CD4-positive, CD25-positive, alpha-beta regulatory T cell (primary cell): ENCODE measurements at regions not wholly inside any gene's neighbourhood (a gene's known extent, or its start where the extent isn't known, plus 50 kb on each side); places are given as distances from the start of the nearest gene placed in this dataset.

Source experiments
- ATAC-seq, 2 donors: fragments of 150-1000 bp; cut with Tn5 transposase; one replicate each; pipeline ENCODE4 v1.10.0; 2021; ENCODE audit warnings: low read depth in 2 of 2, moderate number of reproducible peaks in 2 of 2, moderate library complexity in 1 of 2
- DNase-seq, 3 donors: peaks; one replicate each; pipeline versions ENCODE4 v3.0.0 to v3.0.0-alpha.2; 2012 to 2022; ENCODE audit warnings: mixed read lengths in 1 of 3
- H3K27ac ChIP-seq: one replicate; pipeline ENCODE4 v1.7.0; 2013; ENCODE audit warnings: mild to moderate bottlenecking, low read length; ENCODE audit not compliant: insufficient read depth, poor library complexity, severe bottlenecking
- H3K27me3 ChIP-seq: one replicate; pipeline ENCODE4 v1.7.0; 2013; ENCODE audit warnings: low read length; ENCODE audit not compliant: control insufficient read depth, insufficient read depth
- H3K36me3 ChIP-seq: one replicate; pipeline ENCODE4 v1.7.0; 2013; ENCODE audit warnings: mild to moderate bottlenecking, low read length, moderate library complexity; ENCODE audit not compliant: control insufficient read depth, insufficient read depth
- H3K4me1 ChIP-seq: 2 replicates; pipeline ENCODE4 v1.7.0; 2013; ENCODE audit warnings: mild to moderate bottlenecking, low read length; ENCODE audit not compliant: insufficient read depth, control insufficient read depth, poor library complexity, severe bottlenecking
- H3K4me3 ChIP-seq: one replicate; pipeline ENCODE4 v1.7.0; 2013; ENCODE audit warnings: low read depth, mild to moderate bottlenecking, low read length, moderate library complexity
- H3K9me3 ChIP-seq, 2 experiments: 1 replicate in 1 of 2; 2 replicates in 1 of 2; pipeline ENCODE4 v1.7.0; 2013; ENCODE audit warnings: low read length in 2 of 2, mild to moderate bottlenecking in 1 of 2, moderate library complexity in 1 of 2; ENCODE audit not compliant: control insufficient read depth in 2 of 2
- H3K27ac Mint-ChIP-seq, 3 donors: one replicate each; pipeline ENCODE4 v1.8.0; 2020 to 2022; ENCODE audit warnings: mild to moderate bottlenecking in 3 of 3, mixed read lengths in 3 of 3, moderate library complexity in 2 of 3
- H3K27me3 Mint-ChIP-seq: one replicate; pipeline ENCODE4 v1.8.0; 2022; ENCODE audit warnings: mild to moderate bottlenecking, mixed read lengths
- H3K36me3 Mint-ChIP-seq: one replicate; pipeline ENCODE4 v1.8.0; 2020; ENCODE audit warnings: mixed read lengths
- H3K4me1 Mint-ChIP-seq, 4 donors: one replicate each; pipeline ENCODE4 v1.8.0; 2020 to 2022; ENCODE audit warnings: mixed read lengths in 4 of 4, mild to moderate bottlenecking in 1 of 4
- H3K4me3 Mint-ChIP-seq, 4 donors: one replicate each; pipeline ENCODE4 v1.8.0; 2020 to 2022; ENCODE audit warnings: mild to moderate bottlenecking in 4 of 4, mixed read lengths in 4 of 4, moderate library complexity in 3 of 4
- H3K9me3 Mint-ChIP-seq, 7 donors: one replicate each; pipeline ENCODE4 v1.8.0; 2020 to 2022; ENCODE audit warnings: mixed read lengths in 7 of 7, mild to moderate bottlenecking in 3 of 7, moderate library complexity in 2 of 7

DNA sequence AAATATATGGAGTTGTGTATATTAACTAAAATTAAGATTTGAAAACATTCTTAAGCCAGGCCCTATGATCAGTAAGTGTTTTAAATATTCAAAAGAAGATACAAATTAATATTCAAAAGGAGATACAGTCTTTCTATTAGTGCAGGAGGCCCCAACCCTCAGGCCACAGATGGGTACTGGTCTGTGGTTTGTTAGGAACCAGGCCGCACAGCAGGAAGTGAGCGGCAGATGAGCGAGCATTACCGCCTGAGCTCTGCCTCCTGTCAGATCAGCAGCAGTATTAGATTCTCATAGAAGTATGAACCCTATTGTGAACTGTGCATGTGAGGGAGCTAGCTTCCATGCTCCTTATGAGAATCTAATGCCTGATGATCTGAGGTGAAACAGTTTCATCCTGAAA lies 232.9 kb downstream of the FOXO1 start:
- no peaks in the 10 kb centered on the region for H3K36me3 ChIP-seq
- Mint-ChIP-seq H3K4me3 (peak overlapping the region; percentile 8 to 78 (median 70)), H3K36me3 (no peaks in the 10 kb centered on the region), H3K27ac (peak overlapping the region; percentile 58 to 89 (median 79)), H3K4me1 (peaks cover 26 to 76% (median 44%) of the 10 kb centered on the region in 4 donors), H3K9me3 (no peaks in the 10 kb centered on the region), H3K27me3 (no peaks in the 10 kb centered on the region)
- peak; percentile 10 to 77 (median 56) for DNase-seq
- peak overlapping the region; percentile 51 for H3K27ac ChIP-seq
- H3K9me3 ChIP-seq, result no peaks in the 10 kb centered on the region
- H3K4me3 ChIP-seq, result peak overlapping the region; percentile 13
- ATAC-seq, result peak; percentile 77 to 80
- H3K27me3 ChIP-seq, result no peaks in the 10 kb centered on the region
- H3K4me1 ChIP-seq, result peaks cover 51% of the 10 kb centered on the region

DNA sequence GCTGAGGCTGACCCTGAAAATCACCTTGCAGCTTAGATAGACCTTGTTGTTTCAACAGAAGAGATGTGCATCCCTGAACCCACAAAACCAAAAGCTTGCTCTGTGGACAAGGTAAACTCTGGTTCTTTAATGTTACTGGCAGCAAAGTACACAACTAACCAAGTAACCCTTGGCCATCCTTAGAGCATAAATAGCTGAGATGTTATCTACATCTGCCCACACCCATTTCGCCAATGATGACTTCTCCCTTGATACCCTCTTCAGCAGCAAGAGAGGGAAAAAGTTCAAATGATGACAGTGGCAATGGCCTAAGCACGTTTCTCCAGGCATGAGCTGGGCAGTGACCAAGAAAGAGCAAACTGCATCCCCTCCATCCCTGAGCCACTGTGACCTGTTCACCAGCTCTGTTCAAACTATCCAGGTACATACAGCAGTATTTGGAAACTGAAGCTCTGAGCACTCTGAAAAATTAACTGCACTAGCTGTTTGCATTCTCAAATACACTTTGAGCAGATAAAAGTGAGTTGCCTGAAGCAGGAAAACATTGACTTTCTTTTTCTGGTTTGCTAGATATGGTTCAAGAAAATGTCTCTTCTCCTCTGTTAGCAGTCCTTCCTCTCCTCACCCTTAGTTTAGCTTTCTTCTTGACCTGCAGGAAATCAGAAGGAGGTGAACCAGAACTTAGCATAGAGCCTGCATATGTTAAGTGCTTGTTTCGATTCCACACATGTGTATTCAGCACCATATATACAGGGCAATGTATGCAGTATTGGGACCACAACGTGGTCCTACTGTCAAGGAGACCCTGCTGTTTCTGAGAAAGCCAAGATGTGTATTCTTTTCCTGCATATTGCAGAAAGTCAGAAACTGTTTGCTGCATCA lies 231.7 kb downstream of the FOXO1 start:
- peaks cover 32 to 85% (median 51%) of the 10 kb centered on the region in 4 donors for H3K4me1 Mint-ChIP-seq
- peak overlapping the region; percentile 8 to 78 (median 46) for H3K4me3 Mint-ChIP-seq

DNA sequence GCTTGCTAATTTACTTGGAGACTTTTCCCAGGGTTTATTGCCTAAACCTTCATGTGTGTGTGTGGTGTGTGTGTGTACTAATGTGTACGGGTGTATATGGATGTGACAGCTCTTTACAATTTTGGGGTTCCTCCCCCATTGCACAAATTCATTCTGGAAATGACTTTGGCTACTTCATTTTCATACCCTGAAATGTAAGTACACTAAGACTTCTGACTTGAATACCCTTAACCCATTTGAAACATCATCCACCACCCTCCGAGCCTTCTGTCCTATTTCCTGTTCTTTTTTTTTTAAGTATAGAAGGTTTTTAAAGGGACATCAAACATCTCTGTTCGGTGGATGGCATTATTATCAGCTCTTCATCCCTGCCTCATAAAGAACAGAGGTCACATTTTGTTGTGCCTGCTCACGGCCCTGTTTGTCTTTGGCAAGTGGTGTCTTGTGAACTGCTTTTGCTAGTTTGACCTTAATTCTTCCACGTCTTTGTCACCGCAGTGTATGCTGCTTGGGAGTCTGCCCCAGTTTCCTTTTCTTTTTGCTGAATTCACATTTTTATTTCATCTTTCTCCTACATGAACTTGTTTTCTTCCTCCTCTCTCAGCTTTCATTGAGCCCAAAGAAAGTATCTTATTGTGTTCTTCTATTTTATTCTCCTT lies 228.3 kb downstream of the FOXO1 start:
- Mint-ChIP-seq H3K4me1 (peaks cover 27 to 60% (median 42%) of the 10 kb centered on the region in 4 donors), H3K36me3 (no peaks in the 10 kb centered on the region), H3K27me3 (no peaks in the 10 kb centered on the region), H3K9me3 (no peaks in the 10 kb centered on the region), H3K4me3 (peak overlapping the region; percentile 18 to 69 (median 51)), H3K27ac (peak overlapping the region in 2 of 3 donors; percentile 42 to 80)
- ATAC-seq (no peak), DNase-seq (no peak)
- Histone ChIP-seq H3K4me1 (peaks cover 45% of the 10 kb centered on the region), H3K4me3 (peak overlapping the region; percentile 55), H3K27me3 (no peaks in the 10 kb centered on the region), H3K9me3 (no peaks in the 10 kb centered on the region), H3K27ac (no peak overlapping the region), H3K36me3 (no peaks in the 10 kb centered on the region)

More for the DNA sequence above, 231.7 kb downstream of the FOXO1 start:
- ATAC-seq, result no peak
- no peaks in the 10 kb centered on the region for H3K36me3 ChIP-seq
- peak overlapping the region; percentile 34 for H3K27ac ChIP-seq
- no peaks in the 10 kb centered on the region for H3K27me3 ChIP-seq
- H3K4me3 ChIP-seq, result peak overlapping the region; percentile 51
- H3K9me3 ChIP-seq, result no peaks in the 10 kb centered on the region
- H3K9me3 Mint-ChIP-seq, result no peaks in the 10 kb centered on the region
- peak in 2 of 3 donors; percentile 11 to 48 for DNase-seq
- H3K27me3 Mint-ChIP-seq, result no peaks in the 10 kb centered on the region
- peaks cover 61% of the 10 kb centered on the region for H3K4me1 ChIP-seq
- no peaks in the 10 kb centered on the region for H3K36me3 Mint-ChIP-seq
- H3K27ac Mint-ChIP-seq, result peak overlapping the region; percentile 79 to 98 (median 89)

DNA sequence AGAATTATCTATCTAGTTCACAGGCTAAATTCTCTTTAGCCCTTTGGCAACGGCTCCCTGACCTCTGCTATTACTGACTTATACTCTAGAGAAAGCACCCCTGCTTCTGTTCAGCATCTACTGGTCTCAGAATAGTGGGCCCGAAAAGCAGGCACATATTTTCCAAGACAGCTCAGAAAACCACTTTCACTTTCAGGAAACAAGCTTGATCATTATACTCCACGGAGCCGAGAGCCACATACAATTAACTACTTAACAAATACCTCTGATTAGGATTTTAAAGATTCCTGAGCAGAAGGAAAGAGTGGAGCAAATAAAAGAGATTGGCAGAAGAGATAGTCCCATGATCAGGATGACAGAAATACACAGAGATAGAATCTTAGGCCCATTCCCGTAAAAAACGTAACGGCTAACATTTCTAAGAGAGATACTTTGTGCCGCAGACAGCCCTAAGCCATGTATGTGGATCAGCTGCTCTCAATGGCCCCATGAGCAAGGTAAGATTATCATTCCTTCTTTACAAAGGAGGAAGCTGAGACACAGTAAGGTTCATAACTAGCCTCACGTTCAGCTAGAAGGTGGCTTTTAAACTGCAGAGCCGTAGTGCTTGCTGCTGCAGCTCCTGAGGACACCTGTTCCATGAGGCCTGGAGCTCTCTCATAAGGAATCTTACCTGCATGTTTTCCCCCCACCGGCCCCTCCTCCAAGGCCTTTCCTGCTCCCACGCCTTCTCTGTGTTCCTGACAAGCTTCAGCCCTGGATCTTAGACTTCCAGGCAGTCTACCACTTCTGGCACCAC lies 227.2 kb downstream of the FOXO1 start:
- no peaks in the 10 kb centered on the region for H3K27me3 Mint-ChIP-seq
- H3K36me3 Mint-ChIP-seq, result peaks cover 2% of the 10 kb centered on the region
- peak overlapping the region; percentile 42 to 80 (median 78) for H3K27ac Mint-ChIP-seq
- peak overlapping the region; percentile 17 to 76 (median 44) for H3K4me3 Mint-ChIP-seq
- Histone ChIP-seq H3K36me3 (no peaks in the 10 kb centered on the region), H3K27me3 (no peaks in the 10 kb centered on the region), H3K4me1 (peaks cover 36% of the 10 kb centered on the region), H3K27ac (peak overlapping the region; percentile 3), H3K4me3 (peak overlapping the region; percentile 55), H3K9me3 (no peaks in the 10 kb centered on the region)
- H3K9me3 Mint-ChIP-seq, result no peaks in the 10 kb centered on the region
- DNase-seq (peak in 2 of 3 donors; percentile 15 to 58), ATAC-seq (no peak)
- H3K4me1 Mint-ChIP-seq, result peaks cover 22 to 49% (median 35%) of the 10 kb centered on the region in 4 donors

DNA sequence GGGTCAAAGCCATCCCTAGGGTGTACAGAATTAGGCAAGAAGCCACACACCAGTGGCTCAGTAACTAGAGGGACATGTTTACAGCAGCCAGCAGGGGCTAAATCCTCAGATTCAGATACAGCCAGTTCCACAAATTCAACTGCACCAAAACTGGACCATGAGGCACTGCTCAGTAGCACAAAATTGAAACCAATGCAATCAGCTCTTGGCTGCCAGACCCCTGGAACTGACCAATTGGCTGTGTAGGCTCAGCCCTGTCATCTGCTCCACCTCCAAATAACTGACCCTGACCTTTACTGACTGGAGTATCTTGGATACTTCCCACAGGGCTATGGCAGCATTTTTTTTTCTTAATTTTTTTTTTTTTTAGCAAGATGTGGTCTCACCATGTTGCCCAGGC lies 226.5 kb downstream of the FOXO1 start:
- no peaks in the 10 kb centered on the region for H3K27me3 ChIP-seq
- Mint-ChIP-seq H3K9me3 (no peaks in the 10 kb centered on the region), H3K36me3 (peaks cover 3% of the 10 kb centered on the region), H3K4me3 (peak overlapping the region in 1 of 4 donors; percentile 18), H3K27ac (peak overlapping the region; percentile 42 to 76 (median 63)), H3K4me1 (peaks cover 16 to 42% (median 29%) of the 10 kb centered on the region in 4 donors), H3K27me3 (no peaks in the 10 kb centered on the region)
- no peak overlapping the region for H3K27ac ChIP-seq
- no peaks in the 10 kb centered on the region for H3K9me3 ChIP-seq
- H3K4me1 ChIP-seq, result peaks cover 29% of the 10 kb centered on the region
- no peak for DNase-seq
- no peaks in the 10 kb centered on the region for H3K36me3 ChIP-seq
- H3K4me3 ChIP-seq, result no peak overlapping the region
- ATAC-seq, result no peak

DNA sequence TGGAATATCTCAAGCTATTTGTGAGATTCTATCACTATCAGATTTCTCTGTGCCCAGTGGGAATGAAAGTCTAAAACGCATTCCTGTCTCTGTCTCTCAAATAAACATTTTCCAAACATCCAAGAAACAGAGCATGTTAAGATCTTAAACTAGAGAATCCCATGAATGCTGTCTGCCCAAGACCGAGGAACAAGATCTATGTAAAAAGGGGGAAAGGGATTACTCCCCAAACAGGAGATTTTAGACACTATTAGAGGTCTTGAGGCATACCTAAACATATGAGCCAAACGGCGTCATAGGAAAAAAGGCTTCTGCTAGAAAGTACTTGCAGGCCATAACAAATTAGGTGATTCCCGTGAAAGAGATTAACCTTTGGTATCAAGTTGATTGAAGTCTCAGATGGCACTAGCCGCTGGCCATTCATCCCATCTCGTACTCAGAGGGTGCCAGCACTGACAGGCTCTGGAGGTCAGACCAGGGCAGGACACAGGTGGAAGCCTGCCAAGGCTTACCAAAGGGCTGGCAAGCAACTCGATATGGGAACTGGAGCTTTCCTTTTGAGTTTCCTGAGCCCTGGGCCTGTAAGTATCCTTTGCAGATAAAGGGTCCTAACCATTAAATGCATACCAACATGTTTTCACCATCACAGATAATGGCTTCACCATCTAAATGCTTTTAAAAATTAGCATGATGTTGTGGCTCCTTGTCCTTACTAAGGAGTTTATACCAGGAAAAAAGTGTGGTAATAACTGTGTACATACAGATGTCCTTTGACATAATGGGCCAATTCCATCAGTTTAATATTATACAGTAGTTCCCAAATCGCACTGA lies 225.2 kb downstream of the FOXO1 start:
- peaks cover 21% of the 10 kb centered on the region for H3K4me1 ChIP-seq
- H3K4me3 Mint-ChIP-seq, result no peak overlapping the region
- no peak overlapping the region for H3K27ac ChIP-seq
- peaks cover 3% of the 10 kb centered on the region for H3K36me3 Mint-ChIP-seq
- H3K27me3 ChIP-seq, result no peaks in the 10 kb centered on the region
- peaks cover 12 to 35% (median 25%) of the 10 kb centered on the region in 4 donors for H3K4me1 Mint-ChIP-seq
- no peak for ATAC-seq
- H3K9me3 ChIP-seq, result no peaks in the 10 kb centered on the region
- no peaks in the 10 kb centered on the region for H3K27me3 Mint-ChIP-seq
- no peaks in the 10 kb centered on the region for H3K9me3 Mint-ChIP-seq
- peak overlapping the region in 1 of 3 donors; percentile 23 for H3K27ac Mint-ChIP-seq
- DNase-seq, result no peak
- no peaks in the 10 kb centered on the region for H3K36me3 ChIP-seq
- no peak overlapping the region for H3K4me3 ChIP-seq

DNA sequence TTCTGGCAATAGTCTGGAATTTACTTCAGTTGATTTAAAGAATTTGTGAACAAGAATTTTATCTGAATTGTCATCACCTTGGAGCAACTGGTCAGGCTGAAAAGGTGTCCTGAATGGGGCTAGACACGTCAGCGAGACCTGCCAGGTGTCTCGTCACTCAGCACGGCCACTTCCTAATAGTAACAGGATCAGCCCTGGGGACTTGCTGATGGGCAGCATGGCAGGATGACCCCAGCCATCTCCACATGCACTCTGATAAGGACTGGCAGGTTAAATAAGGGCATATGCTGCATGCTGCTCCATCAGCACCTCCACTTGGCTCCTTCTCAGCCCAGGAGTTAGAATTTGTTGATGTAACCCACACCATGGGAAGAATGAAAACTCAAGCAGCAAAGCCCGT lies 224.2 kb downstream of the FOXO1 start:
- Mint-ChIP-seq H3K27ac (peak overlapping the region in 1 of 3 donors; percentile 13), H3K4me3 (no peak overlapping the region), H3K9me3 (no peaks in the 10 kb centered on the region), H3K4me1 (peaks cover 15 to 32% (median 27%) of the 10 kb centered on the region in 4 donors), H3K36me3 (peaks cover 3% of the 10 kb centered on the region), H3K27me3 (no peaks in the 10 kb centered on the region)
- H3K27me3 ChIP-seq, result no peaks in the 10 kb centered on the region
- DNase-seq (no peak), ATAC-seq (no peak)
- no peaks in the 10 kb centered on the region for H3K36me3 ChIP-seq
- H3K27ac ChIP-seq, result no peak overlapping the region
- H3K9me3 ChIP-seq, result no peaks in the 10 kb centered on the region
- no peak overlapping the region for H3K4me3 ChIP-seq
- peaks cover 21% of the 10 kb centered on the region for H3K4me1 ChIP-seq
